ENCODE measurements at regions not wholly inside any gene's neighbourhood (a gene's known extent, or its start where the extent isn't known, plus 50 kb on each side); places are given as distances from the start of the nearest gene placed in this dataset.

- TF ChIP-seq CTCF (IDR thresholded peaks at IDR 0.05; ENCODE audit: low read depth, low read length): no peak
- TF ChIP-seq EZH2phosphoT487 (IDR thresholded peaks at IDR 0.05; ENCODE audit: low read depth): no peak
These were observed 601.4 kb upstream of the MGMT start for GRCh38 chr10:128865436-128866195.

Data from OCI-LY3 (cell line).